Neural progenitor cell (in vitro differentiated cells): ENCODE measurements at regions not wholly inside any gene's neighbourhood (a gene's known extent, or its start where the extent isn't known, plus 50 kb on each side); places are given as distances from the start of the nearest gene placed in this dataset.
A peak's percentile ranks its signal among the peaks of the same experiment; 100 is the strongest.

ENCODE experiments used
- EZH2 ChIP-seq: fragments of 200-600 bp; sonication (generic); IDR thresholded peaks from 2 replicates; pipeline ENCODE4 v1.6.1; 2017; ENCODE audit warnings: antibody characterized with exemption, mild to moderate bottlenecking, moderate library complexity
- EZH2phosphoT487 ChIP-seq: fragments of 200-600 bp; sonication (generic); IDR thresholded peaks from 2 replicates; pipeline ENCODE4 v1.6.1; 2017; ENCODE audit warnings: antibody characterized with exemption
- TF ChIP-seq, protein P1 (sequence below): fragments of 200-600 bp; sonication (generic); IDR thresholded peaks from 2 replicates; pipeline ENCODE4 v1.5.1; 2017; ENCODE audit warnings: antibody characterized with exemption, mild to moderate bottlenecking

DNA sequence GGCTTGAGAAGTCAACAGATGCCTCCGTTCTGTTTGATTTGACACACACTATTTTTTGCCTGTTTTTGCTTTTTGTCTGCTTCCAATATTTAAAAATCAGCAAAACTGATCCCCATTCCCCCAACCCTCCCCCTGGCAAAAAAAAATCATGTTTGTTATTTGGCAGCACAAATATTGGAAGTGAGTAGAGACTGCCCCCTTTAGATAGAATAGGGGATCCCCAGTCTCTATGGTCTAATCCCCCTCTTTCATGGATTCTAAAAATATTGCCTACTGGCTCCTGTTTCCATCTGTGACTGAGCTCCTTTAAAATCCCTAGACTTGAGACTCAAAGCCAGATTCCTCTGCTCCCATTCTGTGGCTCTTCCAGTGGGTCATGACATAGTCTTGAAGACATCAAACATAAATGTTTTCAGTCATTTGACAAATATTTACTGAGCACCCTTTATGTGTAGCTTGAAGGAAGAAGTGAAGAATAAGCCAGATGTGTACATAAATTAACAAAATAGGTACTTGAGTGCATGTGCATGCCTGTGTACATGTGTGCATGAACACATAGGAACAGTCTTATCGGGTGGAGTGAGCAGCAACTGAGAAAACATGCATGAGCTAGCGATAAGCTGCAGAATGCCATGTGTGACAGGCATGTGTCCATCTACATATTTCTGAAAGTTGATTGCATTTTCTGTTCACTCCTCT is 101.2 kb downstream of the SALL1 start:
- TF ChIP-seq, protein P1, sequence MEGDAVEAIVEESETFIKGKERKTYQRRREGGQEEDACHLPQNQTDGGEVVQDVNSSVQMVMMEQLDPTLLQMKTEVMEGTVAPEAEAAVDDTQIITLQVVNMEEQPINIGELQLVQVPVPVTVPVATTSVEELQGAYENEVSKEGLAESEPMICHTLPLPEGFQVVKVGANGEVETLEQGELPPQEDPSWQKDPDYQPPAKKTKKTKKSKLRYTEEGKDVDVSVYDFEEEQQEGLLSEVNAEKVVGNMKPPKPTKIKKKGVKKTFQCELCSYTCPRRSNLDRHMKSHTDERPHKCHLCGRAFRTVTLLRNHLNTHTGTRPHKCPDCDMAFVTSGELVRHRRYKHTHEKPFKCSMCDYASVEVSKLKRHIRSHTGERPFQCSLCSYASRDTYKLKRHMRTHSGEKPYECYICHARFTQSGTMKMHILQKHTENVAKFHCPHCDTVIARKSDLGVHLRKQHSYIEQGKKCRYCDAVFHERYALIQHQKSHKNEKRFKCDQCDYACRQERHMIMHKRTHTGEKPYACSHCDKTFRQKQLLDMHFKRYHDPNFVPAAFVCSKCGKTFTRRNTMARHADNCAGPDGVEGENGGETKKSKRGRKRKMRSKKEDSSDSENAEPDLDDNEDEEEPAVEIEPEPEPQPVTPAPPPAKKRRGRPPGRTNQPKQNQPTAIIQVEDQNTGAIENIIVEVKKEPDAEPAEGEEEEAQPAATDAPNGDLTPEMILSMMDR = peak; percentile 40
- TF ChIP-seq EZH2 = no peak
- TF ChIP-seq EZH2phosphoT487 = no peak
